ENCODE measurements at regions not wholly inside any gene's neighbourhood (a gene's known extent, or its start where the extent isn't known, plus 50 kb on each side); places are given as distances from the start of the nearest gene placed in this dataset.

DNA sequence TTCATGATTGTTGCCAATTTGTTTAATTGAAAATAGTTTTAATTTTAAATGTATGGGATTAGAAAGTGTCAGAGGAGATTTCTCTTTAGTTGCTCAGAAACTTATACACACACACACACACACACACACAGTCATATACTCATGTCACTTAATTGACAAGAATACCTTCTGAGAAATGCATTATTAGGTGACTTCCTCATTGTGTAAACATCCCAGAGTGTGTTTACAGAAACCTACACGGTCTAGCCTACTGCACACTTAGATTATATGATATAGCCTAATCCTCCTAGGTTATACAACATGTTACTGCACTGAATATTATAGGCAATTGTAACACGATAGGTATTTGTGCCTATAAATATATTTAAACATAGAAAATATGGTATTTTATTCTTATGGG is 1327.4 kb downstream of the FSTL5 start:
- no peak for TF ChIP-seq EZH2 (IDR thresholded peaks at IDR 0.05; ENCODE audit: low read length)
- TF ChIP-seq, protein P1, sequence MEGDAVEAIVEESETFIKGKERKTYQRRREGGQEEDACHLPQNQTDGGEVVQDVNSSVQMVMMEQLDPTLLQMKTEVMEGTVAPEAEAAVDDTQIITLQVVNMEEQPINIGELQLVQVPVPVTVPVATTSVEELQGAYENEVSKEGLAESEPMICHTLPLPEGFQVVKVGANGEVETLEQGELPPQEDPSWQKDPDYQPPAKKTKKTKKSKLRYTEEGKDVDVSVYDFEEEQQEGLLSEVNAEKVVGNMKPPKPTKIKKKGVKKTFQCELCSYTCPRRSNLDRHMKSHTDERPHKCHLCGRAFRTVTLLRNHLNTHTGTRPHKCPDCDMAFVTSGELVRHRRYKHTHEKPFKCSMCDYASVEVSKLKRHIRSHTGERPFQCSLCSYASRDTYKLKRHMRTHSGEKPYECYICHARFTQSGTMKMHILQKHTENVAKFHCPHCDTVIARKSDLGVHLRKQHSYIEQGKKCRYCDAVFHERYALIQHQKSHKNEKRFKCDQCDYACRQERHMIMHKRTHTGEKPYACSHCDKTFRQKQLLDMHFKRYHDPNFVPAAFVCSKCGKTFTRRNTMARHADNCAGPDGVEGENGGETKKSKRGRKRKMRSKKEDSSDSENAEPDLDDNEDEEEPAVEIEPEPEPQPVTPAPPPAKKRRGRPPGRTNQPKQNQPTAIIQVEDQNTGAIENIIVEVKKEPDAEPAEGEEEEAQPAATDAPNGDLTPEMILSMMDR (optimal IDR thresholded peaks at IDR 0.05 in 1 of 3, IDR thresholded peaks at IDR 0.05 in 1 of 3, conservative IDR thresholded peaks at IDR 0.05 in 1 of 3; ENCODE audit: extremely low read depth in 1 of 3, insufficient read depth in 2 of 3, low read length in 3 of 3), result no peak
- no peaks in the 10 kb centered on the region for H3K36me3 ChIP-seq (ENCODE audit: control insufficient read depth in 2 of 2, extremely low read depth in 1 of 2, insufficient read depth in 2 of 2, low read length in 2 of 2)
- H3K9me1 ChIP-seq (ENCODE audit: control insufficient read depth, extremely low read depth, insufficient read depth, low read length), result no peaks in the 10 kb centered on the region
- no peaks in the 10 kb centered on the region for H3K27me3 ChIP-seq (ENCODE audit: control insufficient read depth, extremely low read depth, insufficient read depth, low read length)
- H3K79me2 ChIP-seq (ENCODE audit: control insufficient read depth, insufficient read depth, low read length), result no peaks in the 10 kb centered on the region
- no peak overlapping the region for H3K9ac ChIP-seq (ENCODE audit: control insufficient read depth, extremely low read depth, insufficient read depth, low read length)
- no peak for FAIRE-seq
- no peak overlapping the region for H3K4me3 ChIP-seq (ENCODE audit: control insufficient read depth in 2 of 3, extremely low read depth in 1 of 3, insufficient read depth in 2 of 3, low read depth in 1 of 3, low read length in 3 of 3)
- no peak for DNase-seq (ENCODE audit: low read depth, low spot score)
- H3K4me2 ChIP-seq (ENCODE audit: control insufficient read depth, extremely low read depth, insufficient read depth, low read depth, low read length), result no peak overlapping the region
- no peaks in the 10 kb centered on the region for H3K4me1 ChIP-seq (ENCODE audit: control insufficient read depth, extremely low read depth, insufficient read depth, low read length)
- H3K27ac ChIP-seq (ENCODE audit: control insufficient read depth, insufficient read depth, low read length), result no peak overlapping the region
- no peaks in the 10 kb centered on the region for H3K9me3 ChIP-seq (ENCODE audit: control insufficient read depth, low read depth, low read length)
- no peak overlapping the region for H2AFZ ChIP-seq (ENCODE audit: control insufficient read depth, low read length)
- no peaks in the 10 kb centered on the region for H4K20me1 ChIP-seq (ENCODE audit: control insufficient read depth, extremely low read depth, insufficient read depth, low read length)
- dilution Hi-C loops (cut with MboI; ENCODE audit: extremely low pct_ligation_motif_present, low sequenced_read_pairs), result no loop called here

- FAIRE-seq, result no peak
- dilution Hi-C loops (cut with MboI; ENCODE audit: extremely low pct_ligation_motif_present, low sequenced_read_pairs), result no loop called here
- Histone ChIP-seq H3K79me2 (ENCODE audit: control insufficient read depth, insufficient read depth, low read length) (no peaks in the 10 kb centered on the region), H3K4me3 (ENCODE audit: control insufficient read depth in 2 of 3, extremely low read depth in 1 of 3, insufficient read depth in 2 of 3, low read depth in 1 of 3, low read length in 3 of 3) (no peak overlapping the region), H4K20me1 (ENCODE audit: control insufficient read depth, extremely low read depth, insufficient read depth, low read length) (no peaks in the 10 kb centered on the region), H3K27ac (ENCODE audit: control insufficient read depth, insufficient read depth, low read length) (no peak overlapping the region), H3K4me1 (ENCODE audit: control insufficient read depth, extremely low read depth, insufficient read depth, low read length) (no peaks in the 10 kb centered on the region), H3K36me3 (ENCODE audit: control insufficient read depth in 2 of 2, extremely low read depth in 1 of 2, insufficient read depth in 2 of 2, low read length in 2 of 2) (no peaks in the 10 kb centered on the region), H3K27me3 (ENCODE audit: control insufficient read depth, extremely low read depth, insufficient read depth, low read length) (no peaks in the 10 kb centered on the region), H3K9ac (ENCODE audit: control insufficient read depth, extremely low read depth, insufficient read depth, low read length) (no peak overlapping the region), H3K9me3 (ENCODE audit: control insufficient read depth, low read depth, low read length) (no peaks in the 10 kb centered on the region), H3K4me2 (ENCODE audit: control insufficient read depth, extremely low read depth, insufficient read depth, low read depth, low read length) (no peak overlapping the region), H3K9me1 (ENCODE audit: control insufficient read depth, extremely low read depth, insufficient read depth, low read length) (no peaks in the 10 kb centered on the region), H2AFZ (ENCODE audit: control insufficient read depth, low read length) (no peak overlapping the region)
- no peak for TF ChIP-seq EZH2 (IDR thresholded peaks at IDR 0.05; ENCODE audit: low read length)
- TF ChIP-seq, protein P1 (optimal IDR thresholded peaks at IDR 0.05 in 1 of 3, IDR thresholded peaks at IDR 0.05 in 1 of 3, conservative IDR thresholded peaks at IDR 0.05 in 1 of 3; ENCODE audit: extremely low read depth in 1 of 3, insufficient read depth in 2 of 3, low read length in 3 of 3), result no peak
- DNase-seq (ENCODE audit: low read depth, low spot score), result no peak
Measured at GRCh38 chr4:160846121-160846520, 1317.7 kb downstream of the FSTL5 start.

All from keratinocyte (primary cell).